GM18861 (cell line): ENCODE measurements at regions not wholly inside any gene's neighbourhood (a gene's known extent, or its start where the extent isn't known, plus 50 kb on each side); places are given as distances from the start of the nearest gene placed in this dataset.

Experiments
- ATAC-seq: cut with Tn5 transposase; IDR thresholded peaks from one replicate; pipeline ENCODE4 v1.9.1; 2021; ENCODE audit not compliant: unreplicated experiment

GRCh38 chr6:113644861-113645575 is 212.1 kb upstream of the MARCKS start:
- no peak for ATAC-seq

- no peak for ATAC-seq
Observed at GRCh38 chr6:113645576-113645970, 211.6 kb upstream of the MARCKS start.

GRCh38 chr6:113645986-113646385 is 211.2 kb upstream of the MARCKS start:
- no peak for ATAC-seq

GRCh38 chr6:113646701-113647100 is 210.4 kb upstream of the MARCKS start:
- ATAC-seq, result no peak

- ATAC-seq, result peak; percentile 30
Observed at GRCh38 chr6:113647143-113647889, 209.8 kb upstream of the MARCKS start.

- ATAC-seq, result no peak
Observed at GRCh38 chr6:113648698-113649097, 208.4 kb upstream of the MARCKS start.

- no peak for ATAC-seq
Observed at GRCh38 chr6:113649276-113649675, 207.9 kb upstream of the MARCKS start.

- no peak for ATAC-seq
Observed at GRCh38 chr6:113649880-113650609, 207.1 kb upstream of the MARCKS start.

- no peak for ATAC-seq
Observed at GRCh38 chr6:113650610-113650979, 206.6 kb upstream of the MARCKS start.

- ATAC-seq, result no peak
Observed at GRCh38 chr6:113651120-113651519, 206.0 kb upstream of the MARCKS start.

- no peak for ATAC-seq
Observed at GRCh38 chr6:113651920-113652319, 205.2 kb upstream of the MARCKS start.

- ATAC-seq, result peak; percentile 37
Observed at GRCh38 chr6:113653275-113653674, 203.9 kb upstream of the MARCKS start.

- no peak for ATAC-seq
Observed at GRCh38 chr6:113654396-113654795, 202.7 kb upstream of the MARCKS start.

GRCh38 chr6:113655761-113656160 is 201.4 kb upstream of the MARCKS start:
- ATAC-seq, result no peak

- ATAC-seq, result no peak
Observed at GRCh38 chr6:113659762-113660404, 197.3 kb upstream of the MARCKS start.

GRCh38 chr6:113660819-113661218 is 196.3 kb upstream of the MARCKS start:
- ATAC-seq, result no peak

- ATAC-seq, result no peak
Observed at GRCh38 chr6:113662093-113662665, 195.0 kb upstream of the MARCKS start.

GRCh38 chr6:113662688-113663333 is 194.3 kb upstream of the MARCKS start:
- peak; percentile 71 for ATAC-seq

GRCh38 chr6:113664909-113665308 is 192.2 kb upstream of the MARCKS start:
- ATAC-seq, result no peak

- ATAC-seq, result no peak
Observed at GRCh38 chr6:113668641-113669408, 188.3 kb upstream of the MARCKS start.
